GM23248 (cell line): ENCODE measurements at regions not wholly inside any gene's neighbourhood (a gene's known extent, or its start where the extent isn't known, plus 50 kb on each side); places are given as distances from the start of the nearest gene placed in this dataset.

Experiments
- DNase-seq: peaks from one replicate; pipeline ENCODE4 v3.0.0-alpha.2; 2015
- H2AFZ ChIP-seq: fragments of 200-600 bp; sonication (generic); 2 replicates; pipeline ENCODE4 v1.6.1; 2016; ENCODE audit warnings: antibody characterized with exemption
- H3F3A ChIP-seq: fragments of 200-600 bp; sonication (generic); 2 replicates; pipeline ENCODE4 v1.6.1; 2016; ENCODE audit warnings: mild to moderate bottlenecking, antibody characterized with exemption, mixed run types; ENCODE audit not compliant: insufficient read depth
- H3K27ac ChIP-seq: fragments of 200-600 bp; sonication (generic); 2 replicates; pipeline ENCODE4 v1.5.1; 2016; ENCODE audit warnings: mild to moderate bottlenecking
- H3K27me3 ChIP-seq: fragments of 200-600 bp; sonication (generic); replicated peaks from 2 replicates; pipeline ENCODE4 v1.6.1; 2016; ENCODE audit warnings: mild to moderate bottlenecking; ENCODE audit not compliant: insufficient read depth
- H3K36me3 ChIP-seq: fragments of 200-600 bp; sonication (generic); 2 replicates; pipeline ENCODE4 v1.6.1; 2016; ENCODE audit warnings: low read depth, mild to moderate bottlenecking
- H3K4me1 ChIP-seq: fragments of 200-600 bp; sonication (generic); 2 replicates; pipeline ENCODE4 v1.6.1; 2016; ENCODE audit warnings: mild to moderate bottlenecking; ENCODE audit not compliant: insufficient read depth
- H3K4me2 ChIP-seq: fragments of 200-600 bp; sonication (generic); one replicate; pipeline ENCODE4 v1.6.1; 2016; ENCODE audit warnings: mild to moderate bottlenecking; ENCODE audit not compliant: unreplicated experiment
- H3K4me3 ChIP-seq: fragments of 200-600 bp; sonication (generic); 2 replicates; pipeline ENCODE4 v1.5.1; 2016; ENCODE audit warnings: mild to moderate bottlenecking
- H3K79me2 ChIP-seq: fragments of 200-600 bp; sonication (generic); 2 replicates; pipeline ENCODE4 v1.6.1; 2016; ENCODE audit warnings: mild to moderate bottlenecking; ENCODE audit not compliant: insufficient read depth
- H3K9ac ChIP-seq: fragments of 200-600 bp; sonication (generic); 2 replicates; pipeline ENCODE4 v1.6.1; 2016; ENCODE audit warnings: mild to moderate bottlenecking
- H3K9me2 ChIP-seq: fragments of 200-600 bp; sonication (generic); 2 replicates; pipeline ENCODE4 v1.6.1; 2016; ENCODE audit warnings: mixed run types, mild to moderate bottlenecking, moderate library complexity; ENCODE audit not compliant: insufficient read depth
- H3K9me3 ChIP-seq: fragments of 200-600 bp; sonication (generic); one replicate; pipeline ENCODE4 v1.6.1; 2017; ENCODE audit warnings: low read depth
- H4K20me1 ChIP-seq: fragments of 200-600 bp; sonication (generic); 2 replicates; pipeline ENCODE4 v1.6.0; 2016; ENCODE audit not compliant: insufficient read depth
- EZH2 ChIP-seq: fragments of 200-600 bp; sonication (generic); IDR thresholded peaks from 2 replicates; pipeline ENCODE4 v1.6.1; 2018; ENCODE audit warnings: antibody characterized with exemption, mild to moderate bottlenecking; ENCODE audit not compliant: insufficient read depth, poor library complexity, severe bottlenecking
- EZH2phosphoT487 ChIP-seq: fragments of 200-600 bp; sonication (generic); IDR thresholded peaks from 2 replicates; pipeline ENCODE4 v1.6.1; 2018; ENCODE audit warnings: antibody characterized with exemption, moderate library complexity, mild to moderate bottlenecking, low read depth; ENCODE audit not compliant: insufficient read depth
- WGBS, 2 experiments: methylation state at CpG; one replicate each; pipeline ENCODE4 v1.1.6; 2015 to 2017; ENCODE audit warnings: low lambda C conversion rate in 2 of 2, low coverage in 1 of 2; ENCODE audit errors: missing lambda C conversion rate in 2 of 2; 5-methylcytosine and 5-hydroxymethylcytosine counted together
- in situ Hi-C: fragments of 300-500 bp; cut with MboI; formaldehyde crosslinking; loops from 2 replicates; pipeline ENCODE4 v1.15.0; 2020

DNA sequence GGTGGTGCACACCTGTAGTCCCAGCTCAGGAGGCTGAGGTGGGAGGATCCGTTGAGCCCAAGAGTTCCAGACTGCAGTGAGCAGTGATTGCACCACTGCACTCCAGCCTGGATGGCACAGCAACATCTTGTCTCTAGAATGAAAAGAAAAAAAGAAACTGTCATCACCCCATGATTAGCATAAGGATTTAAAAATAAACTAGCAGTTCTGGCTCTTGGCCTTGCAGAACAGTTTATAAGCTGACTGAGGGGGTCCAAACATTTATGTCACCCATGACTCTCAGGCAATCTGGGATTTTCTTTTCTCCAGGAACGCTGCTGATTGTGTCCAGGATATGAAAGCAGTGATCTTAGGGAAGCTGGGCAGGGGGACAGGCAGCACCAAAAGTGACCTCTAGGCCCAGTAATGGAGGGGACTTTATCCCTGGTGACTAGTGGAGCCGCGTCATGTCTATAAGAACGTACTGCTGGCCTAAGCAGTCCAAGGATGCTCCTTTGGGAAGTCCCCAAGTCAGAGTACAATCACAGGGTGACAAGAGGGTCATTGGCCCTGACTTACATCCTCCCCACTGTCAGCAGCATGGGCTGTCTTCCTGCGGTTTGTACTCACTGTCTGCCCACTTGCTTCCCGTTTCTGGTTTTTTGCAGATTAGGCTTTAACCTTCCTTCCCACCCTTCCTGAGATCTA lies 177.4 kb downstream of the ARHGAP12 start:
- Histone ChIP-seq H3K27me3 (no peaks in the 10 kb centered on the region), H3K9me2 (no peaks in the 10 kb centered on the region), H3K9ac (no peak overlapping the region), H3K9me3 (no peaks in the 10 kb centered on the region), H3K79me2 (no peaks in the 10 kb centered on the region), H3K4me1 (peaks cover 43% of the 10 kb centered on the region), H3K27ac (no peak overlapping the region), H2AFZ (0 out of 2 replicates have a peak overlapping the region, but pooled peaks have one; percentile 84), H3F3A (peaks cover 42% of the 10 kb centered on the region), H3K36me3 (no peaks in the 10 kb centered on the region), H3K4me2 (no peak overlapping the region), H4K20me1 (no peaks in the 10 kb centered on the region), H3K4me3 (no peak overlapping the region)
- no peak for DNase-seq
- in situ Hi-C loops, result no loop called here
- 30 to 33% methylated on average over 7 of the region's 7 CpGs for WGBS, 2 experiments
- no peak for TF ChIP-seq EZH2phosphoT487
- TF ChIP-seq EZH2, result no peak

DNA sequence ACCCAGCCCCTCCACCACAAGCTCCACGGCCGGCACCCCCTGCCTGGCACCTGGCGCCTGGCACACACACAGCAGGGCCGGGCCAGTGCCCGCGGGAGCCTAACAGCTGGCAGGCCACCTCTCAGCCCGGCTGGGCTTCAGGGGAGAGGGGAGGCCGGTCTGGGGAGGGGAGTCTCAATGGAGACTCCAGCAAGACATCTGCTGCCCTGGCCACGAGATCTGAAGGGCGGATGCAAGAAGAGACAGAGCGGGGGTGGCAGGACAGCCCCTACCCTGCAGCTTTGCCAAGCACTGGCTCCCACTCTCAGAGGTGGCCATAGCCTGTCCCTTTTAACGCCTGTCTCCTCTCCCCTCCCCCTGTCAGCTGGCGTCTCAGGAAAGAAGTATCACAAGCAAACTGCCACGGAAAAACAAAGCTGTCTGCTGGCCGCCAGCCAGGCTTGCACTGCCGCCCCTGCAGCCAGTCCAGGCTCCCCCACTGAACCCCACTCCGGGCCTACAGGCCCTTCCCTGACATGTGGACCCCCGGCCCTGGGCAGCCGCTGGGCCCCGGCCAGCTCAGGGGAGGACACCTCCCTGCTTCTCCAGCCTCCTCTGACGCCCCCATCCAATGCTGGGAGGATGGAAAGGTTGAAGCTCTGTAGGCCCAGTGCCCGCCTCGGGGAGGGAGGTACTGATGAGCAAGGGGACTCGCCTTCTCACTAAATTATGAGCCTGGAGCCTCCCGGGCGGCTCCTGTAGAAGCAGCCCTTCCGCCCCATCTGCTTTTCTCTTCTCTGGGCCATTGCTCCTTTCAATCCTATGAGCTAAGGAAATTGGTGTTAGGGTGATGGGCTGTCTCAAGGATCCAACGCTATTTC lies 178.4 kb downstream of the ARHGAP12 start:
- H3K4me1 ChIP-seq, result peaks cover 45% of the 10 kb centered on the region
- H3K27ac ChIP-seq, result no peak overlapping the region
- no peaks in the 10 kb centered on the region for H3K27me3 ChIP-seq
- no peaks in the 10 kb centered on the region for H3K9me2 ChIP-seq
- no peak overlapping the region for H3K4me2 ChIP-seq
- no peaks in the 10 kb centered on the region for H3K79me2 ChIP-seq
- TF ChIP-seq EZH2phosphoT487, result no peak
- no peak for TF ChIP-seq EZH2
- DNase-seq, result peak; percentile 61
- H3K9me3 ChIP-seq, result no peaks in the 10 kb centered on the region
- no peaks in the 10 kb centered on the region for H3K36me3 ChIP-seq
- H3F3A ChIP-seq, result peaks cover 42% of the 10 kb centered on the region
- in situ Hi-C loops, result no loop called here
- no peak overlapping the region for H3K4me3 ChIP-seq
- H4K20me1 ChIP-seq, result no peaks in the 10 kb centered on the region
- H3K9ac ChIP-seq, result peak overlapping the region; percentile 32
- 17 to 20% methylated on average over 25 to 28 of the region's 28 CpGs for WGBS, 2 experiments
- H2AFZ ChIP-seq, result peak overlapping the region; percentile 84

DNA sequence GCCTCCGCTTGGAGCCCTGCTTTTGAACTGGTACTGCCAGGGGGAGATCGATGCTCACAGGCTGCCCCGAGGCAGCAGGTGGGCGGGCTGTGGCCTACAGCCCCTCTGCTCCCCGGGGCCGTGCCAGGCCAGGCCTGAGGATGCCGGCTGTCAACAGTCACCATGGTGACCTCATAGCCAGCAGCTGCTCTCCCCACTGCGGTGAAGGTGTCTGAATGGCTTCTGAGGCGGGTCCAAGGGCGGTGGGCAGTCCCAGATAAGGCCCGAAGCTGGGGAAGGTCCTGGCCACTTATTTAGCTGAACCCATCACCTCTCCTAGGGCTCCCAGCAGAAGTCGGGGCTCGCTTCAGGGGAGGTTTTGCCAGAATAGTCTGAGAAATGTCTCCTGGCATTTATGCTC lies 179.3 kb downstream of the ARHGAP12 start:
- 60 to 66% methylated on average over 12 to 13 of the region's 13 CpGs for WGBS, 2 experiments
- Histone ChIP-seq H3K4me2 (no peak overlapping the region), H3K27me3 (no peaks in the 10 kb centered on the region), H3K27ac (no peak overlapping the region), H3K36me3 (no peaks in the 10 kb centered on the region), H3K9me3 (no peaks in the 10 kb centered on the region), H3F3A (peaks cover 39% of the 10 kb centered on the region), H3K9ac (no peak overlapping the region), H3K4me1 (peaks cover 41% of the 10 kb centered on the region), H4K20me1 (no peaks in the 10 kb centered on the region), H3K79me2 (no peaks in the 10 kb centered on the region), H3K4me3 (no peak overlapping the region), H3K9me2 (no peaks in the 10 kb centered on the region), H2AFZ (peak overlapping the region; percentile 84; the same call in 1 of the 2 replicates)
- DNase-seq, result peak; percentile 23
- in situ Hi-C loops, result no loop called here
- no peak for TF ChIP-seq EZH2
- TF ChIP-seq EZH2phosphoT487, result no peak

DNA sequence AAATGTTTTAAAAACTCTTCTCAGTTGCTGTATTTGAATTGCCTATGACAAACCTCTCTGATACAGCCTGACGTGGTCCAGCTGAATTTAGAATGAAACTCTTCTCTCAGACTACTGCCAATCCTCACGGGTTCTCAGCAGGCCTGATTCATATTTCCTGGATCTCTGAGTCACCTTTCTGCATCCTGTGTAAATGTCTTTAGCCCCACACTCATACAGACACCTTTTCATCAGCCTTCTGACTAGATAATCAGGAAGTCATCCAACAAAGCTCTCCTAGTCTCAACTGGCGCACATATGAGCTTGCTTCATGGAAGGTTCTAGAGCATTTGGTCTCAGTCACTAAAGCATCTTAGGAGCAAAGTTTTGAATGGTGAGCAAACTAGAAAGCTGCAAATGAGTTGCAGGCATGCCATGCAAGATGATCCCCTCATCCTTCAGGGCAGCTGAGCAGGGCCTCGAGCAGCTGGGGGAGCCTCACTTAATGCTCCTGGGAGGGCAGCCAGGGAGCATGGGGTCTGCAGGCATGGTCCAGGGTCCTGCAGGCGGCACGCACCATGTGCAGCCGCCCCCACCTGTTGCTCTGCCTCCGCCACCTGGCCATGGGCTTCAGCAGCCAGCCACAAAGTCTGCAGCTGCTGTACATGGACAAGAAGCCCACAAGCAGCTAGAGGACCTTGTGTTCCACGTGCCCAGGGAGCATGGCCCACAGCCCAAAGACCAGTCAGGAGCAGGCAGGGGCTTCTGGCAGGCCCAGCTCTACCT lies 182.8 kb downstream of the ARHGAP12 start:
- H3K4me3 ChIP-seq, result no peak overlapping the region
- peak overlapping the region; percentile 48 for H3K9ac ChIP-seq
- H3K36me3 ChIP-seq, result no peaks in the 10 kb centered on the region
- in situ Hi-C loops, result no loop called here
- TF ChIP-seq EZH2 (no peak), EZH2phosphoT487 (no peak)
- H3K27ac ChIP-seq, result peak overlapping the region; percentile 88
- H3K79me2 ChIP-seq, result no peaks in the 10 kb centered on the region
- peak overlapping the region; percentile 9 for H3K4me2 ChIP-seq
- H3K9me3 ChIP-seq, result no peaks in the 10 kb centered on the region
- peaks cover 34% of the 10 kb centered on the region for H3K4me1 ChIP-seq
- H4K20me1 ChIP-seq, result no peaks in the 10 kb centered on the region
- no peak overlapping the region for H2AFZ ChIP-seq
- peaks cover 28% of the 10 kb centered on the region for H3F3A ChIP-seq
- peak; percentile 98 for DNase-seq
- WGBS, 2 experiments, result 42 to 46% methylated on average over 9 of the region's 9 CpGs
- no peaks in the 10 kb centered on the region for H3K27me3 ChIP-seq
- H3K9me2 ChIP-seq, result peaks cover 5% of the 10 kb centered on the region; the same call in 1 of the 2 replicates
